Activated naive CD4-positive, alpha-beta T cell treated with anti-CD3 and anti-CD28 coated beads, Interleukin-2, amount 10 ng/mL, durations not matched to agents 7 days and 5 days (primary cell): ENCODE measurements at regions not wholly inside any gene's neighbourhood (a gene's known extent, or its start where the extent isn't known, plus 50 kb on each side); places are given as distances from the start of the nearest gene placed in this dataset.
A peak's percentile ranks its signal among the peaks of the same experiment; 100 is the strongest.
"Not testable (repeated sequence)": the region's sequence is repeated elsewhere in the genome, so short reads cannot be mapped to it uniquely, and the experiment has no call there.

ENCODE experiments used
- CTCF ChIA-PET: fragments of 350-600 bp; sonication (Branson Sonifier 250); formaldehyde crosslinking; loops from one replicate; lab custom pipeline; 2021; ENCODE audit warnings: antibody characterized with exemption; lab: Charles Lee
- DNase-seq: peaks from one replicate; pipeline ENCODE4 v3.0.0-alpha.2; 2020
- H3K27ac Mint-ChIP-seq: one replicate; pipeline ENCODE4 v1.8.0; 2021; ENCODE audit warnings: mild to moderate bottlenecking, moderate library complexity, mixed read lengths
- H3K27me3 Mint-ChIP-seq: one replicate; pipeline ENCODE4 v1.8.0; 2021; ENCODE audit warnings: mild to moderate bottlenecking, mixed read lengths
- H3K36me3 Mint-ChIP-seq: one replicate; pipeline ENCODE4 v1.8.0; 2021; ENCODE audit warnings: mixed read lengths
- H3K4me1 Mint-ChIP-seq: one replicate; pipeline ENCODE4 v1.8.0; 2021; ENCODE audit warnings: mixed read lengths
- H3K4me3 Mint-ChIP-seq: one replicate; pipeline ENCODE4 v1.8.0; 2021; ENCODE audit warnings: mild to moderate bottlenecking, moderate library complexity, mixed read lengths
- H3K9me3 Mint-ChIP-seq: one replicate; pipeline ENCODE4 v1.8.0; 2021; ENCODE audit warnings: mixed read lengths

- H3K27me3 Mint-ChIP-seq, CTCF ChIA-PET, H3K9me3 Mint-ChIP-seq, H3K36me3 Mint-ChIP-seq, H3K4me3 Mint-ChIP-seq: not testable (repeated sequence)
- peaks cover 19% of the 10 kb centered on the region for H3K4me1 Mint-ChIP-seq
- peak; percentile 30 for DNase-seq
- H3K27ac Mint-ChIP-seq: peak overlapping the region; percentile 94
Observed at GRCh38 chr1:145191272-145191675, 50.7 kb downstream of the PPIAL4D start.

- Mint-ChIP-seq H3K4me1 (peaks cover 21% of the 10 kb centered on the region), H3K27ac (peak overlapping the region; percentile 91), H3K4me3 (peak overlapping the region; percentile 31)
- H3K27me3 Mint-ChIP-seq, CTCF ChIA-PET, DNase-seq, H3K9me3 Mint-ChIP-seq, H3K36me3 Mint-ChIP-seq: not testable (repeated sequence)
Observed at GRCh38 chr1:145189543-145190030, 52.4 kb downstream of the PPIAL4D start.

GRCh38 chr1:145188869-145189542 is 53.0 kb downstream of the PPIAL4D start:
- peak; percentile 33 for DNase-seq
- peak overlapping the region; percentile 31 for H3K4me3 Mint-ChIP-seq
- peaks cover 20% of the 10 kb centered on the region for H3K4me1 Mint-ChIP-seq
- H3K36me3 Mint-ChIP-seq, CTCF ChIA-PET, H3K27me3 Mint-ChIP-seq, H3K9me3 Mint-ChIP-seq: not testable (repeated sequence)
- peak overlapping the region; percentile 91 for H3K27ac Mint-ChIP-seq

GRCh38 chr1:145182606-145183413 is 59.2 kb downstream of the PPIAL4D start:
- H3K27me3 Mint-ChIP-seq, H3K36me3 Mint-ChIP-seq, H3K4me1 Mint-ChIP-seq, CTCF ChIA-PET, H3K27ac Mint-ChIP-seq, H3K9me3 Mint-ChIP-seq, H3K4me3 Mint-ChIP-seq: not testable (repeated sequence)
- peak; percentile 18 for DNase-seq

- H3K27ac Mint-ChIP-seq, CTCF ChIA-PET: not testable (repeated sequence)
- peak; percentile 58 for DNase-seq
Observed at GRCh38 chr1:145176285-145176925, 65.6 kb downstream of the PPIAL4D start.

GRCh38 chr1:145174377-145174776 is 67.6 kb downstream of the PPIAL4D start:
- not testable (repeated sequence) for H3K27ac Mint-ChIP-seq, H3K9me3 Mint-ChIP-seq

More at GRCh38 chr1:145176285-145176925, 65.6 kb downstream of the PPIAL4D start:
- H3K36me3 Mint-ChIP-seq, H3K9me3 Mint-ChIP-seq, H3K27me3 Mint-ChIP-seq, H3K4me1 Mint-ChIP-seq, H3K4me3 Mint-ChIP-seq: not testable (repeated sequence)

GRCh38 chr1:145168220-145168848 is 72.6 kb downstream of the FAM72D start:
- H3K27ac Mint-ChIP-seq, CTCF ChIA-PET, H3K36me3 Mint-ChIP-seq, H3K4me1 Mint-ChIP-seq, H3K4me3 Mint-ChIP-seq, DNase-seq, H3K27me3 Mint-ChIP-seq, H3K9me3 Mint-ChIP-seq: not testable (repeated sequence)

More at GRCh38 chr1:145174377-145174776, 67.6 kb downstream of the PPIAL4D start:
- CTCF ChIA-PET, H3K36me3 Mint-ChIP-seq, H3K4me3 Mint-ChIP-seq, H3K27me3 Mint-ChIP-seq, DNase-seq, H3K4me1 Mint-ChIP-seq: not testable (repeated sequence)

GRCh38 chr1:145164360-145164759 is 68.6 kb downstream of the FAM72D start:
- CTCF ChIA-PET, H3K36me3 Mint-ChIP-seq, H3K4me1 Mint-ChIP-seq, H3K27ac Mint-ChIP-seq, H3K4me3 Mint-ChIP-seq, H3K9me3 Mint-ChIP-seq, DNase-seq, H3K27me3 Mint-ChIP-seq: not testable (repeated sequence)
